GM21786 (cell line): ENCODE measurements at regions not wholly inside any gene's neighbourhood (a gene's known extent, or its start where the extent isn't known, plus 50 kb on each side); places are given as distances from the start of the nearest gene placed in this dataset.

Experiments used
- ATAC-seq: cut with Tn5 transposase; IDR thresholded peaks from one replicate; pipeline ENCODE4 v1.9.1; 2021; ENCODE audit not compliant: unreplicated experiment

GRCh38 chr12:97404543-97404942 lies 58.1 kb upstream of the RMST start:
- peak; percentile 88 for ATAC-seq

GRCh38 chr12:97408363-97408762 lies 54.2 kb upstream of the RMST start:
- no peak for ATAC-seq

- ATAC-seq = no peak
These were observed 51.3 kb upstream of the RMST start for GRCh38 chr12:97411341-97411740.
